Left lung (tissue), 4 donors: ENCODE measurements at regions not wholly inside any gene's neighbourhood (a gene's known extent, or its start where the extent isn't known, plus 50 kb on each side); places are given as distances from the start of the nearest gene placed in this dataset.

Source experiments
- ATAC-seq: fragments of 200-7000 bp; cut with Tn5 transposase; one replicate; pipeline ENCODE4 v1.9.1; 2020; ENCODE audit warnings: moderate library complexity
- DNase-seq, 4 donors: peaks; one replicate each; pipeline ENCODE4 v3.0.0-alpha.2; 2013 to 2020
- H3K27ac ChIP-seq, 2 donors: fragments of 200-600 bp; sonication (generic) in 1 of 2; one replicate each; pipeline versions ENCODE4 v1.5.0 to v1.8.0; 2020 to 2021
- H3K27me3 ChIP-seq, 2 donors: fragments of 200-600 bp; sonication (generic) in 1 of 2; one replicate each; pipeline versions ENCODE4 v1.5.0 to v1.8.0; 2020 to 2021
- H3K36me3 ChIP-seq, 2 donors: fragments of 200-600 bp; sonication (generic) in 1 of 2; one replicate each; pipeline versions ENCODE4 v1.5.0 to v1.8.0; 2020 to 2021
- H3K4me1 ChIP-seq, 2 donors: fragments of 200-600 bp; one replicate each; pipeline ENCODE4 v1.8.0; 2021
- H3K4me3 ChIP-seq, 2 donors: fragments of 200-600 bp; sonication (generic) in 1 of 2; one replicate each; pipeline versions ENCODE4 v1.5.0 to v1.8.0; 2020 to 2021; ENCODE audit warnings: mild to moderate bottlenecking in 1 of 2
- H3K9me3 ChIP-seq, 2 donors: fragments of 200-600 bp; sonication (generic) in 1 of 2; one replicate each; pipeline versions ENCODE4 v1.5.0 to v1.8.0; 2020 to 2021
- CTCF ChIP-seq, 2 donors: fragments of 200-600 bp; sonication (generic) in 1 of 2; IDR thresholded peaks; one replicate each; pipeline versions ENCODE4 v1.5.0 to v1.8.0; 2021; ENCODE audit warnings: antibody characterized with exemption in 2 of 2
- intact Hi-C, 2 donors: fragments of 100-400 bp; cut with DNase I; formaldehyde crosslinking; loops; one replicate each; pipeline versions ENCODE4 v1.11.2 to v1.14.2; 2022
- donor health status: DM: no; HTN: yes; CAD: no.
- donor health status: DM: no; HTN: no; CAD: no.

GRCh38 chrX:25178555-25178954, 162.8 kb upstream of the ARX start:
- ATAC-seq = no peak
- H3K9me3 ChIP-seq = no peaks in the 10 kb centered on the region
- no peaks in the 10 kb centered on the region for H3K4me1 ChIP-seq
- DNase-seq = no peak
- H3K27me3 ChIP-seq = no peaks in the 10 kb centered on the region
- no peak overlapping the region for H3K4me3 ChIP-seq
- TF ChIP-seq CTCF (IDR thresholded peaks at IDR 0.05) = no peak
- no peak overlapping the region for H3K27ac ChIP-seq
- no peaks in the 10 kb centered on the region for H3K36me3 ChIP-seq
- intact Hi-C loops = no loop called here

GRCh38 chrX:25175743-25176142, 160.0 kb upstream of the ARX start:
- no peak for TF ChIP-seq CTCF (IDR thresholded peaks at IDR 0.05)
- Histone ChIP-seq H3K9me3 (no peaks in the 10 kb centered on the region), H3K27ac (no peak overlapping the region), H3K36me3 (no peaks in the 10 kb centered on the region), H3K27me3 (no peaks in the 10 kb centered on the region), H3K4me1 (no peaks in the 10 kb centered on the region), H3K4me3 (no peak overlapping the region)
- ATAC-seq = no peak
- DNase-seq = no peak
- intact Hi-C loops = no loop called here

- no peak for ATAC-seq
- no peak for TF ChIP-seq CTCF (IDR thresholded peaks at IDR 0.05)
- no peaks in the 10 kb centered on the region for H3K4me1 ChIP-seq
- no peak for DNase-seq
- no peak overlapping the region for H3K4me3 ChIP-seq
- no peaks in the 10 kb centered on the region for H3K9me3 ChIP-seq
- intact Hi-C loops = no loop called here
- no peaks in the 10 kb centered on the region for H3K27me3 ChIP-seq
- H3K36me3 ChIP-seq = no peaks in the 10 kb centered on the region
- H3K27ac ChIP-seq = no peak overlapping the region
Observed at GRCh38 chrX:25175171-25175570, 159.4 kb upstream of the ARX start.

GRCh38 chrX:25166546-25166945, 150.8 kb upstream of the ARX start:
- Histone ChIP-seq H3K9me3 (no peaks in the 10 kb centered on the region), H3K4me3 (no peak overlapping the region), H3K4me1 (no peaks in the 10 kb centered on the region), H3K27ac (no peak overlapping the region), H3K27me3 (no peaks in the 10 kb centered on the region), H3K36me3 (no peaks in the 10 kb centered on the region)
- DNase-seq (no peak), ATAC-seq (no peak)
- intact Hi-C loops = no loop called here
- TF ChIP-seq CTCF (IDR thresholded peaks at IDR 0.05) = no peak

- TF ChIP-seq CTCF (IDR thresholded peaks at IDR 0.05) = no peak
- H3K36me3 ChIP-seq = no peaks in the 10 kb centered on the region
- no peaks in the 10 kb centered on the region for H3K27me3 ChIP-seq
- DNase-seq = no peak
- no peak overlapping the region for H3K4me3 ChIP-seq
- intact Hi-C loops = no loop called here
- H3K4me1 ChIP-seq = no peaks in the 10 kb centered on the region
- H3K9me3 ChIP-seq = no peaks in the 10 kb centered on the region
- no peak overlapping the region for H3K27ac ChIP-seq
- no peak for ATAC-seq
Observed at GRCh38 chrX:25166145-25166544, 150.4 kb upstream of the ARX start.
